HG03196 (cell line): ENCODE measurements at regions not wholly inside any gene's neighbourhood (a gene's known extent, or its start where the extent isn't known, plus 50 kb on each side); places are given as distances from the start of the nearest gene placed in this dataset.

Experiments
- ATAC-seq: cut with Tn5 transposase; IDR thresholded peaks from one replicate; pipeline ENCODE4 v1.9.1; 2021; ENCODE audit not compliant: unreplicated experiment

DNA sequence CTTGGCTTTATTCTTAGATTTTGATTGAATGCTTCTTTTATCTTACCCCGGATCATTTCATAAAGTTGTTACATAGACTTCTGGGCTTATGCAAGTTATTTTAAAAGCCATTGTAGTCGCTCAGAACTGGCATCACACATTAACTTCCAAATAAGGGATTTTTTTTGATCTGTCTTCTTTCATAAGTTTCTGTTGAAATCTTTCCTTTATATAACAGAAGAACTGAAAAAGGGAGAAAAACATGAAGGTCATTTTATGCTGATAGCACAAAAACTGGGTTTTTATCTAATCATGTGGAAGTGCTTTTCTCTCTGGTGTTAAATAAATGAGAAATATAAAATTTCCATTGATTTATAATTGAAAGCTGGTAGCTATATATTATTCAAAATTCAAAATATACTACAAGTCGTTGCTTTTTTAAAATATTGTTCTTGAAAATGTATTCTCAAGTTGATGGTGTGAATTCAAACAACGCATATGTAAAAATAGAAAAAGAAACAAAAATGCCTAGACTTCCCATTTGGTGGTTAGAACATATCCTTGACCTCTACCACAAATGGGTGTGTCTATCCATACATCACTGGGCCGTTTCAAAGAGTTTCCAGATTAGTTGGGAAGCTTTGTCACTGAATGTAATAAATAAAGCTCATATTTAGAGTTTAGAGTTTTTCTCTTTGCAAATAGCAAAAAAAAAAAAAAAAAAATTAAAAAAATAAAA lies 258.3 kb upstream of the ZPLD1 start:
- ATAC-seq: no peak

DNA sequence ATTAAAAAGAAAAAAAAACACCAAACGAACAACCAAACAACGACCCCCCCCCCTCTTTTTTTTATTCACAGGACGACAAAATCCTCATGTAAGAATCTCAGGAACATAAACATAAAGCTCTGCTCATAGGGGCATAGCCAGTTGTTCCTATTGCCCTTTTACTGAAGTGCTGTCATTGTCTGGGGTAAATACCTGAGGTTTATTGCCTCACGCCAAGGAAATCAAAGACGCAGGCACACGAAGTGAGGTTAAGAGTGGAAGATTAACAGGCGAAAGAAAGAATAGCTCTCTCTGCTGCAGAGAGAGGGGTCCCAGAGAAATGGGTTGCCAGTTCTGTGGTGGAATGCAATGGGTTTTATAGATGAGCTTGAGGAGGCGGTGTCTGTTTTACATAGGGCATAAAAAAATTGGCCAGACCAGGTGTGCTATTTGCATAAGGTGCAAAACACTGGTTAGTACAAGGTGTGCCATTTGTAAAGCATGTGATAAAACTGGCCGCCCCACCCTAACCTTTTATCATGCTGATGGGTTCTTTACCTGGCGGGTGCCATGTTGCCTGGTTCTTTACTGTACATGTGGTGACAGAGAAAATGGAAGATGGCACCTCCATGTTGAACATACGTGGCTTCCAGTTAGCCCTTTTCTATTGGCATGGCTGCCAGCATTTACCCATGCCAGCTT lies 257.6 kb upstream of the ZPLD1 start:
- no peak for ATAC-seq

DNA sequence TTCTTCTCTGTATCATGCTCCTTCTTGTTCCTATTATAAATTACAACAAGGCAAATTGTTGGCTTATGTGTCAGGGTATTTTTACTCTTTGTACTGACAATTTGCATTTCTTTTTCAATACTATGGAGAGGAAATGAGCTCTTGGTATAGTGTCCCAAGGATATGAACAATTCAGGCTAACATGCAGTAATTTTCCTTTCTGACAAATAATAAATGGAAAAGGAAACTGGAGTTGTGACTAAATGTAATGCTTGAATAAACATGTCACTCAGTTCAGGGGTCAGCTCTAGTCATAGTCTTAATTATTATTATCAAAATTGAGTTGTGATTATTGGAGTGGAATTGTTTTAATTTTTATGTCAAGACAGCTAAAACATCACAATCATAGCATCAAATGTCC lies 256.0 kb upstream of the ZPLD1 start:
- ATAC-seq: no peak

DNA sequence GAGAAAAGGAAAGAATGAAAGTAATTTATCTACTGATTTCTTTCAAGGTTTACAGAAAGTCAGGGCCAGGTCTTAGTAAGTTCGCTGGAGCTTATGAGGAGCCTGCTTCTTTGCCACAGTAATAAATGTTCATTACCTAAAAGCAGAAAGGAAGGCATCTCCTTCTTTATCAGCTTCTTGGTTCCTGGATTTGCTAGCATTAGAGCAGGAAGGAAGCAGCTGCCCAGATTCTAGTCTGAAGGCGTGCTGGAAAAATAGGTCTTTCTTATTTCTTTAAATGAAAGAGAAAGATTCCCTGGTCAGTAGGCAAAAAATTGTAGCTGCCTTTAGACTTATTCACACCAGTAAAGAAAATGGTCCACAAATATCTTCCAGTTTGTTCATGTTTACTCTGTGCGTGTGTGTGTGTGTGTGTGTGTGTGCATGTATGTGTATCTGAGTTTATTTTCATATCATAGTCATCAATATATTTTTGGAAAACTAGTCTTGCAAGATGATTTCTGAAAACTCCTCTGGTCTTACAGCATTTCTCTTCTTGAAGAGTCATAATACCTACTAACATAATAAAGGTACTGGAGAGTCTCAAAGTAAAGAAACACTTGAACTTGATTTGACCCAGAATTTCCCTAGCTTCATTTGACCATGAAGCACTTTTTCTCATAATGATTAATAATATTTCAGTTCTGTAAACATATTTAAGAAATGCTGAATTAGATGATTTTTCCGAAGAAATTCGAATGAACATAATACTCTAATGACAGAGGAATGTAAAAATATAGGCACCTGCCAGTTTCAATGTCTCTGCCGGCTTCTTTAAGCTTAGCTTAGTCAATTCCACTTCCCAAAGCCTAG lies 255.3 kb upstream of the ZPLD1 start:
- no peak for ATAC-seq

DNA sequence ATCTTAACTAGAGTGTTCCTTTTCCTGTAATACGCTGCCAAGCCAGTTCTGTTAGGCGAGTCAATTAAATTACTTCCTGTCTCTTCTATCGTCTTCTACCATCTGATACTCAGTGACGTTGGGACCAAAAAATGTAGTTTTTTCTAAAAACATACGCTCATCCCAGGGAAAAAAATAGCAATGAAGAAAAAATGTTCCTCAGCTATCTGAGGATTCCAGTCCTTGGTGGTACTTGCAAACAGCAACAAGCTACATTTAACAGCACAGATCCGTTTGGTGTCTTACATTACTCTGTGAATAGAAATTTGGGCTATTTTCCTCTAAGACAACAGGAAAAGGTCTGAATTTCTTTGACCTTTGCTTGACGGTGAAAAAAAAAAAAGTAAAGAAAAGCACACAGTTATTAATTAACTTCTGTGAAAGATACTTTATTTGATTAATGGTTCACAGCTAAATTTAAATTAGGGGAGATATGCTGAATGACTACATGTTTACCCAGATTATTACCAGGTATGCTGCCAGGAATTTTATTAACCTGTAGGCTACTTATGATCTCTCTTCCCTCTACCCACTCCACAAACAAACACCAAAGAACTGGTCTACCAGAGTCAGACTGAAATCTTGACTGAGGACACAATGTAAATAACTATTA lies 254.4 kb upstream of the ZPLD1 start:
- ATAC-seq: no peak

DNA sequence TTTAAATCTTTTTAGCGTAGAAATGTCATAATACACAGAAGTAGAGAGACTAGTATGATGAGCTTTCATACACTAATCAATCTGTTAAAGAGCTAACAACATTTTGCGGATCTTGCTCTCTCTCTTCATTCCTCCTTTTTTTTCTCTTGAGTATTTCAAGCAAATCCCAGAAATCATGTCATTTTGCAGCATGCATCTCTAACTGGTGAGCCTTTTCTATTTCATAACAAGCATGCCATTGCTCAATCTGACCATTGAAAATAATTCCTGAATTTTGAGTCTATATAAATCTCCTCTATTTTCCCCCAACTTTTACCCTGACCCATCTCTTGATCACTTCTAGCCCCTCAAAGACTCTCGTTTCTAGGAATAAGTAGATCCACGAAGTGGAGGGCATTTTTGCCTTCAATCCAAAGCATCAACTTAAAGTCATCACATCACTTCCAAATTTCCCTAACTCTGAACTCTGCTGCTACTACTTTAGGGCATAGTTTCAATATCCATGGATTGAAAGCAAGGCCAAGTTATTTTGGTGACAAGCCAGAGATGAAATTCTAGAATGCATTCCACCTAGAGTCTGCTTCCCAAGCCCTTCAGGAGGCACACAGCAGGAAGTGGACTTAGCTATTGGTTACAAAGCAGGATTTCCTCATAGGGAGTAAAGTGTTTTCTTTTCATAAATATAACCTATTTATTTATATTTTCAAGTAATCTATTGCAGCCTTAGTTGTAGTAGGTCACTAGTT lies 253.5 kb upstream of the ZPLD1 start:
- ATAC-seq: no peak

DNA sequence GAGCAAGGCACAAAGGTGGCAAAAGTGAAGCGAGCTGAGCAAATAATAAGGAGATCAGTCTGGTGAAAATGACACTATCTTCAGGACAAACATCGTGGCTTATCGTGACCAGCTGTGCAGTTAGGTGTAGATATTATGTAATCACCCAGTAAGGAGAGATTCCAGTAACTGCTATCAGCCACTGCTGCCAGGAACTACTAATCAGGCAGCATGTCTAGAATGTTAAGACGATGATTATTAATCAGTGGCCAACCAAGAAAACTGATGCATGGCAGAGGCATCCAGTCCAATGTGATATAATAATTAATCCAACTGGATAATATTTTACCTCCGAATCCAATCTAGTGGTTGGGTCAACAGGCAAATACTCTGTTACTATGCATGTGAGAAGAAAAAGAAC lies 252.7 kb upstream of the ZPLD1 start:
- no peak for ATAC-seq

DNA sequence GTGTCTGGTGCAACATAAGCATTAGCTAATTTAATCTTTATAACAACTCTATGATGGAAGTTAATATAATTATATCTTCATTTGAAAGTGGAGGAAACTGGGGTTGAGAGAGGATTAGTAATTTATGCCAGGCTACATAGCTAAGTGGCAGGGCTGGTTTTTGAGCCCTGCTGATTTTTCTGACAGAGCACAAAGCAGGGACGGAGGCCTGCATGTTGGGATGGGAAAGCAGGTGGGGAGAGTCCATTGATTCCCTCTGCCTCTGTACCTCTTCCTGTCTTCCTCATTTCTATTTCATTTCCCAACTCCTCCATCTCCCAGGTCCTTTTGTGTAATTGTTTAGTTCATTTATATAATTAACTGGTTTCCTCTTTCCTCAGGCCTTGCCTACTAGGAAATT lies 251.6 kb upstream of the ZPLD1 start:
- ATAC-seq: no peak

DNA sequence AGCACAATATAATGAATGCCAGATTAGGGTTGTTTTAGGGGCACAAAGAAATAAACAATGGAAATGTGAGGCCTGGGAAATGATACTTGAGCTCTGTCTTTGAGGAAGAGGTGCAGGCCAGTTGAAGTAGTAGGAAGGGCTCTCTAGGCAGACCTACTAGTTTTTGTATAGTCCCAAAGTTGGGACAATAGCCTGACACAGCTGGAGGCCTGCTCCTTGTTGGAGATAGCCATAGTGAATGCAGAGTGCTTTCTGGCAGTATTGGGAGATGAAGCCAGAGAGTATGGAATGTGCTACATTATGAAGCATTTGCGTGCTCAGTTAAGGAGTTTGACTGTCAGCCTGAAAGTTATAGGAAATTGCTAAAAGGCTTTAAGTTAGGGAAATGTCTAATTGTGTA lies 251.2 kb upstream of the ZPLD1 start:
- no peak for ATAC-seq

DNA sequence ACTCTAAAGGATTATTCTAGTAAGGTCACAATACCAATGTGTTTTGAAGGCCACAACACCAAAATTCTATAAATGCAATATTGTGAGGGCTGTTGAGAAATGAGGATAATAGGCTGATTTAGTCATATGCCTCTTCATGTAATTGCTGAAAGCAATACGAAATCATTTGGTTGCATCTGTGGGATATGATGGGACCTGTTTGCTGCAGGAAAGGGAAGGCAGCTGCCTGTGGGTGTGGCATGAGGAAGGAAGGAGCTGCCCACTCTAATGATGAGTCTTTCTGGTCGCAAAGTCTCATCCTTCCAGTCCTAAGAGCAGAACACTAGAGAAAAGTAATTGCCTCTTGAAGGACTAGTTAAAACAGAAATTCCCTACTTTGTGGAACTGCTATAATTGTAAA lies 245.3 kb upstream of the ZPLD1 start:
- ATAC-seq: no peak

DNA sequence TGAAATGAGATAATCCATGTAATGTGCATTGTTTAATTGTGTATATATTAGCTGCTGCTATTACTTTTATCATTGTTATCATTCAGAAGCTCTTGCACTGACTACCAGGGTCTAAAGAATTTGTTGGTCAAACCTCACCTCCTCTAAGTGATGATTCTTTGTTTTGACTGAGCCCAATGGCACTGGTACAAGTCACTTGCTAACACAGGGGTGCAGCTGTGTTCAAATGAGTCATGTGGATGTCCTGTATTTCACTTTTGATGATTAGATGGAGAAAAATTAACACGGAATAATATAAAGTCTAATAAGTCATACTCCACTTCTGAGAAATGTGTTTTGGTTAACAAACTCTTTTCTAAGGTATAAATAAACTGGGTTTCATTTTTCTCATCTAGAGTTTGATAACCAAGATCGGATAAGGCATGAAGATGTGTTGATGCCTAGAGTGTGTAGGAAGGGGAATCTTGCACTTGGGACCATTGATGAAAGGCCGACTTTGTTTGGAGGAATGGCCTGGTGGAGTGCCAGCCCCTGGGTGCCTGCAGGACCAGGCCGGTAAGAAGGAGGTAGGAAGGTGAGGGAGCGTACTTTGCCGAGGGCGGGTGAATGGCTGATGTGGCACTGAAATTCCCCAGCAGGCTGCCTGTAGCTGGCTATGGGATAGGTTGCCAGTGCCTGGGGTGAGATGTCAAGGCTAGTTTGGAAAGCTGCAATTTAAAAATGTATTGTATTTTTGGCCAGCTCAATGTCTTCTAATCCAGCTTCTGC lies 244.7 kb upstream of the ZPLD1 start:
- ATAC-seq: no peak

DNA sequence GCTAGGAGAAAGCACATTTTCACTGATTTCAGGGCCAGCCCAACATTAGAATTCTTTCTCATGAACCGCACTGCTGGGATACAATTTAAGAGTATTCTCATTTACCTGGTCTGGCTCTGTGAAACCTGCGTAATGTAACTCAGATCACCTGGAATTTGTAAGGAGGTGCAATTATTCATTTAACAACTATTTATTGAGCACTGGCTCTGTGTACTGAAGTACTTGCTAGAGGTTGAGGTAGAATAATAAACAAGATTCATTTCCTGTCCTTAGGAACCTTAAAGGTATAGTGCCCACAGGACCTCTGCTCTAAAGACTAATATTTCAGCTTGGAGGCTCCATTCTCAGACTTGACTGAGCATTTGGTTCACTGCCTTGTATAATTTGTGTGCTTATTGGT lies 242.2 kb upstream of the ZPLD1 start:
- no peak for ATAC-seq

DNA sequence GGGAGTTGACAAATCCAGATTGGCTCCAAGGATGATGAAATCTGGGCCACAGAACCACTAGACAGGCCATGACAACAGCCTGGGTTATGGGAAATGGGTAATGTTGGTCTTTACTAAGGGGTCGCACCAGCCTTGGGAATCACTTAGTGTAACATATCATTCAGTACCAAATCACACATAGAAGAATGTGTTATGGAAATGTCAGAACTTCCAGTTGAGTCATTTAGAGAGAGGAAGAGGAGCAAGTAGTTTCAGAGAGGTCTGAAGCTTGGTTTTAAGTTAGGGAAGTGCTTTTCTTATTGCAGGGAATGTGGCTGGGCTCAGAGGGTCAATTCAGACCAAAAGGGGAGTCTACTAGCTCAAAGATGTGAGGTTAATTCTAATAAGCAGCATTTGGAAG lies 241.6 kb upstream of the ZPLD1 start:
- ATAC-seq: no peak

DNA sequence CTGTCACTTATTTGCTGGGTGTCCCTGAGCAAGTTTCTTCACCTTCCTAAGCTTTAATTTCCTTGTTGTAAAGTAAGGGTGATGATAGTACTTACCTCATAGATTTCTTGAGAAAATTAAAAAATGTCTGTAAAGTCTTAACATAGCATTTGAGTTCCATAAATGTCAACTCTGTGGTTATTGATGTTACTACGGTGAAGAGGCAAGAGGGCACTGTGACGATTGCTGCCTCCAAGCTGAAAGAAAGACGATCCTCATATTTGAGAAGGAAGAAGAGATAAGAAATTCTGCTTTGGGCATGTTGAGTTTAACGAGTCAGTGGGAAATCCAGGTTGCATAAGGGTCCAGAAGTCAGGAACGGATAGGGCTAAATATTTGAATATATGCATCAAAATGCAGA lies 240.8 kb upstream of the ZPLD1 start:
- ATAC-seq: no peak

DNA sequence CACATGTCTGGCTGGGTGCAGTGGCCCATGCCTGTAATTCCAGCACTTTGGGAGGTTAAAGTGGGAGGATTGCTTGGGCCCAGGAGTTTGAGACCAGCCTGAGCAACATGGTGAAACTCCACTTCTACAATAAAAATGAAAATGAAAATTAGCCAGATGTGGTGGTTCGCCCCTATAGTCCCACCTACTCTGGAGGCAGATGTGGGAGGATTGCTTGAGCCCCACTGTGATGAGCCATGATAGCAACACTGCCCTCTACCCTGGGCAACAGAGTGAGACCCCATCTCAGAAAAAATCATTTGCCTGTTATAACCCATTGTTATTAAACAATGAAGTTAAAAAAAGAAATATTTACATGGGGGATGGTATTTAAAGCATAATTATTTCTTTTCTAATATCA lies 240.1 kb upstream of the ZPLD1 start:
- ATAC-seq: no peak

DNA sequence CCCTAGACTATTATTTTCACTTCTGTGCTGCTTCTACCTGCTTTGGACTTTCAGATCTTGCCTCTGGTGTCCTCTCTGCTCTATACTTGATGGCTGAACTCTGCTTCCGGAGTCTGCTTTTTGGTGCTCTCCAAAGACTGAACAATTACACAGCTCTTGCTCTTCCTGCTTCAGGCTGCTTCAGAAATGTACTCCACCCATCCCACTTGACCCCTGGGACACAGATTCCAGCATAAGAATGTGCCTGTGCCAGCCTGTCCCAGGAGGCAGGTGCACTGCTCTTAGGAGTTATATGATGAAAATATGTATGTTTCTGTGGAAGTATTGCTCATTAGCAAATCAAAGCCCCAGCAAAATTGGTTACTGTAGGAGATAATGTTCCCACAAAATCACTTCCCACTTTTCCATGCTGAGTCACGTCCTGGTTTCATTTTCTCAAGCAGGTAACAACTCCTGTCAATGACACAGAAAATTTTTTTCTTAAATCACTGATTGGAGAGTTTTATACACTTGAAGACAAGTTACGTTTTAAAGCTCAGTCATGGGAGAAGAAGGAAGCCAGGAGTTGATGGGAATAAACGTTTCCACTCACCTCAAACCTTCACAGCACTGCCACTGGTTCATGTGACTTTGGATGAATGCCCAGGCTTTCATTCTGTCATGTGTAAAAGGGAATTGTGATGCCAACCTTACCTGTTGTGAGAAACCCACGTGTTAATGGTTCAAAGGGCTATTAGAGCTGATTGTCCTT lies 239.4 kb upstream of the ZPLD1 start:
- no peak for ATAC-seq

DNA sequence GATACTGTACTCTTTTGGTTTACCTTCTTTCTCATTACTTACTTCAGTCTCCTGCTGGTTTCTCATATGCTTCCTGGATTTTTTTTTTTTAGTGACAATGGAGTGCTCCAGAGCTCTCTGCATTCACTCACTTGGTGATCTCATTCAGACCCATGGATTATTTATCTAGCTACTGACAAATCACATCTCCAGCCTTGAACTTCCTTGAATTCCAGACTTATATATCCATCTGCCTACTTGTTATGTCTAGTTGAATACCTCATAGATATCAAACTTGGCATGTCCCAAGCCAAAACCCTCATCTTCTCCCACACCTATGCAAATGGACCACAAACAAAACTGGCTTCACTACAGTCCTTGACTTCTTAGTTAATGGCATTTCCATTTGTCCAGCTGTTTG lies 234.7 kb upstream of the ZPLD1 start:
- ATAC-seq: no peak

DNA sequence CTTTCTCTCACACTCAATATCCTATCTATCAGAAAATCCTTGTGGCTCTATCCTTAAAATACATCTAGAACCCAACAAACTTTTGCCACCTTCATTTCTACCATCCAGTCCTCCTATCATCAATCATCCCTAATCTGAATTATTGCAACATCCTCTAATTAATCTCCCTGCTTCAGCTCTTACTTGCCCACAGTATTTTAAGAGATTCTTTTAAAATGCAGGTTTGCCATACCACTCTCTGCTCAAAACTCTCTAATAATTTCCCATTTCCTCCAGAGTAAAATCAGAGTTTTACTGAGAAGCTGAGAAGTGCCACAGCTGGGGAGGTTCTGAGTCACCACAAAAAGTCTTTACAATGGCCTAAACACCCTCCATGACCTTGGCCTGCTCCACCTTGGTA lies 234.3 kb upstream of the ZPLD1 start:
- no peak for ATAC-seq

DNA sequence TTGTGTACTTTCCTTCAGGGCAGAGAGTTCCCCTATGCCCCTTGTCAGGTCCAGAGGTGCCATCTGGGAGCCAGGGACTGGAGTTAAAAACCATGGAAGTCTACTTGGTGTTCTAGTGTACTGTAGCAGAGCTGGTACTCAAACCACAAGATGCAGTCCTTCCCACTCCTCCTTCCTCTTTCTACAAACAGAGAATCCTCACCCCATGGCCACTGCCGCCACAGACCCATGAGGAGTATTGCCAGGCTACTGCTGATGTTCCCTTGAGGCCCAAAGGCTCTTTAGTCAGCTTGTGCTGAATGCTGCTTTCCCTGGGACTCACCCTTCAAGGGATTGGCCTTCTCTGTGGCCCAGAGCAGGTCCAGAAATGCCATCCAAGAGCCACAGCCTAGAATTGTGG lies 229.2 kb upstream of the ZPLD1 start:
- ATAC-seq: no peak
